ENCODE measurements at regions not wholly inside any gene's neighbourhood (a gene's known extent, or its start where the extent isn't known, plus 50 kb on each side); places are given as distances from the start of the nearest gene placed in this dataset.

DNA sequence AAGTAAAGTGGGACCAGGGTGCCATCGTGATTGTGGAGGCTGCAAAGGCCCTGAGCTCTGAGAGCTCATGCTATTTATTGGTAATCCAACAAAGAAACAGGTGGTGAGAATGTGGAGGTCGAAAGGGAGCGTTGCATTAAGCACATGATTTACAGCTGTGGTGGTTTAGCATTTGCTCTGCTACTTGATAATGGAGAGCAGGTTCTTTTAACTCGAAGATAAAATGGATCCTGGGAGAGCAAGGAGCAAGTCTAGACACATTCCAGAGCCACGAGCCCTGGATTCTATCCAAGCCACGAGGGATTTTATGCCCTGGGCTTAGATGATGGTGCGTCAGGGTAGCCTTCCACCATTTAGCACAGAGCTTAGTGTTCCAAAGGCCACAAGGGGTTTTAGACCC lies 1710.1 kb upstream of the CDH9 start:
- TF ChIP-seq, protein P1, sequence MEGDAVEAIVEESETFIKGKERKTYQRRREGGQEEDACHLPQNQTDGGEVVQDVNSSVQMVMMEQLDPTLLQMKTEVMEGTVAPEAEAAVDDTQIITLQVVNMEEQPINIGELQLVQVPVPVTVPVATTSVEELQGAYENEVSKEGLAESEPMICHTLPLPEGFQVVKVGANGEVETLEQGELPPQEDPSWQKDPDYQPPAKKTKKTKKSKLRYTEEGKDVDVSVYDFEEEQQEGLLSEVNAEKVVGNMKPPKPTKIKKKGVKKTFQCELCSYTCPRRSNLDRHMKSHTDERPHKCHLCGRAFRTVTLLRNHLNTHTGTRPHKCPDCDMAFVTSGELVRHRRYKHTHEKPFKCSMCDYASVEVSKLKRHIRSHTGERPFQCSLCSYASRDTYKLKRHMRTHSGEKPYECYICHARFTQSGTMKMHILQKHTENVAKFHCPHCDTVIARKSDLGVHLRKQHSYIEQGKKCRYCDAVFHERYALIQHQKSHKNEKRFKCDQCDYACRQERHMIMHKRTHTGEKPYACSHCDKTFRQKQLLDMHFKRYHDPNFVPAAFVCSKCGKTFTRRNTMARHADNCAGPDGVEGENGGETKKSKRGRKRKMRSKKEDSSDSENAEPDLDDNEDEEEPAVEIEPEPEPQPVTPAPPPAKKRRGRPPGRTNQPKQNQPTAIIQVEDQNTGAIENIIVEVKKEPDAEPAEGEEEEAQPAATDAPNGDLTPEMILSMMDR (IDR thresholded peaks at IDR 0.05; ENCODE audit: low read depth, low read length, poor library complexity, severe bottlenecking), result no peak
- TF ChIP-seq EZH2phosphoT487 (IDR thresholded peaks at IDR 0.05; ENCODE audit: borderline replicate concordance, low read length), result no peak
